ENCODE measurements at regions not wholly inside any gene's neighbourhood (a gene's known extent, or its start where the extent isn't known, plus 50 kb on each side); places are given as distances from the start of the nearest gene placed in this dataset.

DNA sequence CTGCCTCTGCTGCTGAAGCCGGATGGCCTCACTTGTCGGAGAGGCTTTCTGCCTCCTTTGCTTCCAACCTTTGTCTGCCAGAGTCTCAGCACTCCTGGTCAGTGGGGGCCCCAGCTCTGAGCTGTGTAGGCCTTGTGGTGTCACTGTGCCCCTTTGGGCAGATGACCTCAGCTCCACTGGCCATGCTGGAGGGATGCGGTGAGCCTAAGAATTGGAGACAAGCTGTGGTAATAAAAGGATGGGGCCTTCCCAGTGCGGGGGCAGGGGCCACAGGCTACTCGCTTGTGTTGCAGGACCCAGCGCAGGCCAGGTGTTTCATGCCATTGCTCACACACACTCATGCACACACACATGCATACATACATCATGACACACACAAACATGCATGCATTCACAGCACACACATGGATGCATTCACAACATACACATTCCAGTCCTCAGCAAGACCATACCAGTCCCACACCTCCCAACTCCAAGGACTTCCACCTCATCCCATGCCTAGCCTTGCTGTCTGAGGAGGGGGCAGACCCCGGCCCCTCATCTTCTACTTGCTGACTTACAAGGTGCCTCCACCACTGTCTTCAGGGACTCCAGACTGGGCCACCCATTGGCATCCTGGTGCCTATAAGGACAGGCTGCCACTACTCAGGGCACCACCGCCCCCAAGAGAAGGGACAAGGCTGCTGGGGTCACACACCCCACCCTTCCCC, 237.7 kb downstream of the SYK start:
- Histone ChIP-seq H3K27ac (ENCODE audit: low read length) (no peak overlapping the region), H3K4me2 (ENCODE audit: insufficient read depth, low read length) (no peak overlapping the region), H3K9ac (ENCODE audit: low read depth, low read length) (no peak overlapping the region), H3K4me3 (ENCODE audit: low read depth in 1 of 2, low read length in 2 of 2) (no peak overlapping the region), H3K36me3 (ENCODE audit: insufficient read depth, low read length) (no peaks in the 10 kb centered on the region), H2AFZ (ENCODE audit: low read depth, low read length) (no peak overlapping the region), H4K20me1 (ENCODE audit: insufficient read depth, low read length) (no peaks in the 10 kb centered on the region), H3K4me1 (ENCODE audit: insufficient read depth, low read length) (peaks cover 12% of the 10 kb centered on the region), H3K27me3 (ENCODE audit: insufficient read depth, low read length, poor library complexity) (peaks cover 4% of the 10 kb centered on the region), H3K9me3 (ENCODE audit: insufficient read depth, low read length, severe bottlenecking) (no peaks in the 10 kb centered on the region), H3K79me2 (ENCODE audit: insufficient read depth, low read length) (no peaks in the 10 kb centered on the region)
- ATAC-seq (ENCODE audit: insufficient read depth, low read depth) (no peak), DNase-seq (no peak)
- TF ChIP-seq, protein P1, sequence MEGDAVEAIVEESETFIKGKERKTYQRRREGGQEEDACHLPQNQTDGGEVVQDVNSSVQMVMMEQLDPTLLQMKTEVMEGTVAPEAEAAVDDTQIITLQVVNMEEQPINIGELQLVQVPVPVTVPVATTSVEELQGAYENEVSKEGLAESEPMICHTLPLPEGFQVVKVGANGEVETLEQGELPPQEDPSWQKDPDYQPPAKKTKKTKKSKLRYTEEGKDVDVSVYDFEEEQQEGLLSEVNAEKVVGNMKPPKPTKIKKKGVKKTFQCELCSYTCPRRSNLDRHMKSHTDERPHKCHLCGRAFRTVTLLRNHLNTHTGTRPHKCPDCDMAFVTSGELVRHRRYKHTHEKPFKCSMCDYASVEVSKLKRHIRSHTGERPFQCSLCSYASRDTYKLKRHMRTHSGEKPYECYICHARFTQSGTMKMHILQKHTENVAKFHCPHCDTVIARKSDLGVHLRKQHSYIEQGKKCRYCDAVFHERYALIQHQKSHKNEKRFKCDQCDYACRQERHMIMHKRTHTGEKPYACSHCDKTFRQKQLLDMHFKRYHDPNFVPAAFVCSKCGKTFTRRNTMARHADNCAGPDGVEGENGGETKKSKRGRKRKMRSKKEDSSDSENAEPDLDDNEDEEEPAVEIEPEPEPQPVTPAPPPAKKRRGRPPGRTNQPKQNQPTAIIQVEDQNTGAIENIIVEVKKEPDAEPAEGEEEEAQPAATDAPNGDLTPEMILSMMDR (IDR thresholded peaks at IDR 0.05; ENCODE audit: borderline replicate concordance, extremely low read depth, low read length, poor library complexity, severe bottlenecking) = no peak
- no peak for TF ChIP-seq EZH2 (IDR thresholded peaks at IDR 0.05; ENCODE audit: borderline replicate concordance, low read depth, low read length, severe bottlenecking)

DNA sequence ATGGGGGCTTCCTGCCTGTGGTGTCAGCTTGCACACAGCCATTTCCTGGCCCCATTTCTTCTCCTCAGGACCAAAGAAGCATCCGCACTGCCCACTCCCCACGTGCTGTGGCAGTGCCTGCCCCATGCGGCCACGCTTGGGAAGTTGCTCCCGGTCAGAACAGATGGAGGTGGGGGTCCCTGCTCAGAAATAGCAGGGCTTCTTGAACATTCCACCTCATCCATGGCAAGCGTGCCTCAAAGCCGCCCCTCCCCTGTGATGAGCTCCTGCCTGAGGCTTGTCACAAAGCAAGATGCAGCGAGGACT, 238.2 kb downstream of the SYK start:
- no peaks in the 10 kb centered on the region for H3K36me3 ChIP-seq (ENCODE audit: insufficient read depth, low read length)

GRCh38 chr9:91040371-91041215, 239.0 kb downstream of the SYK start:
- H3K27ac ChIP-seq (ENCODE audit: low read length) = no peak overlapping the region
- no peak overlapping the region for H3K4me3 ChIP-seq (ENCODE audit: low read depth in 1 of 2, low read length in 2 of 2)
- no peaks in the 10 kb centered on the region for H3K36me3 ChIP-seq (ENCODE audit: insufficient read depth, low read length)
- TF ChIP-seq, protein P1 (IDR thresholded peaks at IDR 0.05; ENCODE audit: borderline replicate concordance, extremely low read depth, low read length, poor library complexity, severe bottlenecking) = no peak
- no peaks in the 10 kb centered on the region for H3K79me2 ChIP-seq (ENCODE audit: insufficient read depth, low read length)
- no peaks in the 10 kb centered on the region for H4K20me1 ChIP-seq (ENCODE audit: insufficient read depth, low read length)
- no peak overlapping the region for H3K9ac ChIP-seq (ENCODE audit: low read depth, low read length)
- no peak overlapping the region for H3K4me2 ChIP-seq (ENCODE audit: insufficient read depth, low read length)
- DNase-seq (no peak), ATAC-seq (ENCODE audit: insufficient read depth, low read depth) (no peak)
- no peaks in the 10 kb centered on the region for H3K9me3 ChIP-seq (ENCODE audit: insufficient read depth, low read length, severe bottlenecking)
- H3K4me1 ChIP-seq (ENCODE audit: insufficient read depth, low read length) = peaks cover 12% of the 10 kb centered on the region
- peaks cover 5% of the 10 kb centered on the region for H3K27me3 ChIP-seq (ENCODE audit: insufficient read depth, low read length, poor library complexity)
- H2AFZ ChIP-seq (ENCODE audit: low read depth, low read length) = no peak overlapping the region

More for the DNA sequence above, 238.2 kb downstream of the SYK start:
- H4K20me1 ChIP-seq (ENCODE audit: insufficient read depth, low read length) = no peaks in the 10 kb centered on the region
- peaks cover 12% of the 10 kb centered on the region for H3K4me1 ChIP-seq (ENCODE audit: insufficient read depth, low read length)
- peaks cover 5% of the 10 kb centered on the region for H3K27me3 ChIP-seq (ENCODE audit: insufficient read depth, low read length, poor library complexity)
- H3K79me2 ChIP-seq (ENCODE audit: insufficient read depth, low read length) = no peaks in the 10 kb centered on the region
- H3K4me2 ChIP-seq (ENCODE audit: insufficient read depth, low read length) = no peak overlapping the region
- TF ChIP-seq EZH2 (IDR thresholded peaks at IDR 0.05; ENCODE audit: borderline replicate concordance, low read depth, low read length, severe bottlenecking) = no peak
- TF ChIP-seq, protein P1 (IDR thresholded peaks at IDR 0.05; ENCODE audit: borderline replicate concordance, extremely low read depth, low read length, poor library complexity, severe bottlenecking) = no peak
- no peak overlapping the region for H2AFZ ChIP-seq (ENCODE audit: low read depth, low read length)
- H3K9ac ChIP-seq (ENCODE audit: low read depth, low read length) = no peak overlapping the region
- H3K4me3 ChIP-seq (ENCODE audit: low read depth in 1 of 2, low read length in 2 of 2) = no peak overlapping the region
- DNase-seq (no peak), ATAC-seq (ENCODE audit: insufficient read depth, low read depth) (no peak)
- no peak overlapping the region for H3K27ac ChIP-seq (ENCODE audit: low read length)
- no peaks in the 10 kb centered on the region for H3K9me3 ChIP-seq (ENCODE audit: insufficient read depth, low read length, severe bottlenecking)

Data from DND-41 (cell line).